ENCODE measurements at regions not wholly inside any gene's neighbourhood (a gene's known extent, or its start where the extent isn't known, plus 50 kb on each side); places are given as distances from the start of the nearest gene placed in this dataset.

GRCh38 chr13:40878823-40879222 lies 89.4 kb downstream of the SLC25A15 start:
- no peaks in the 10 kb centered on the region for H3F3A ChIP-seq (replicated peaks; ENCODE audit: low read depth)
- H3K79me2 ChIP-seq (replicated peaks; ENCODE audit: insufficient read depth), result no peaks in the 10 kb centered on the region
- no peaks in the 10 kb centered on the region for H3K4me1 ChIP-seq (ENCODE audit: insufficient read depth)
- Mint-ChIP-seq H3K4me3 (no peak overlapping the region), H3K27me3 (ENCODE audit: insufficient read depth, low read depth, poor library complexity) (peaks cover 11% of the 10 kb centered on the region), H3K27ac (no peak overlapping the region), H3K9me3 (peaks cover 58% of the 10 kb centered on the region), H3K36me3 (ENCODE audit: low read depth) (peaks cover 57% of the 10 kb centered on the region), H3K4me1 (no peaks in the 10 kb centered on the region; the same call in 2 of the 3 replicates)
- H3K4me2 ChIP-seq, result no peak overlapping the region
- H4K20me1 ChIP-seq (replicated peaks; ENCODE audit: insufficient read depth), result no peaks in the 10 kb centered on the region
- ATAC-seq (no peak), DNase-seq (ENCODE audit: low spot score) (no peak)
- no peak overlapping the region for H3K4me3 ChIP-seq
- no peaks in the 10 kb centered on the region for H3K9me2 ChIP-seq (ENCODE audit: insufficient read depth)
- no peak overlapping the region for H2AFZ ChIP-seq
- H3K36me3 ChIP-seq (ENCODE audit: insufficient read depth), result no peaks in the 10 kb centered on the region
- no peak overlapping the region for H3K27ac ChIP-seq (ENCODE audit: low read depth)
- H3K27me3 ChIP-seq (ENCODE audit: insufficient read depth), result no peaks in the 10 kb centered on the region
- TF ChIP-seq EZH2 (IDR thresholded peaks at IDR 0.05; ENCODE audit: low read depth, unreplicated experiment) (no peak), REST (IDR thresholded peaks at IDR 0.05; ENCODE audit: unreplicated experiment) (no peak), STAT1 (IDR thresholded peaks at IDR 0.05; ENCODE audit: unreplicated experiment) (no peak), NANOG (IDR thresholded peaks at IDR 0.05; ENCODE audit: borderline replicate concordance) (no peak), JUNB (IDR thresholded peaks at IDR 0.05; ENCODE audit: unreplicated experiment) (no peak)
- TF ChIP-seq, protein P1, sequence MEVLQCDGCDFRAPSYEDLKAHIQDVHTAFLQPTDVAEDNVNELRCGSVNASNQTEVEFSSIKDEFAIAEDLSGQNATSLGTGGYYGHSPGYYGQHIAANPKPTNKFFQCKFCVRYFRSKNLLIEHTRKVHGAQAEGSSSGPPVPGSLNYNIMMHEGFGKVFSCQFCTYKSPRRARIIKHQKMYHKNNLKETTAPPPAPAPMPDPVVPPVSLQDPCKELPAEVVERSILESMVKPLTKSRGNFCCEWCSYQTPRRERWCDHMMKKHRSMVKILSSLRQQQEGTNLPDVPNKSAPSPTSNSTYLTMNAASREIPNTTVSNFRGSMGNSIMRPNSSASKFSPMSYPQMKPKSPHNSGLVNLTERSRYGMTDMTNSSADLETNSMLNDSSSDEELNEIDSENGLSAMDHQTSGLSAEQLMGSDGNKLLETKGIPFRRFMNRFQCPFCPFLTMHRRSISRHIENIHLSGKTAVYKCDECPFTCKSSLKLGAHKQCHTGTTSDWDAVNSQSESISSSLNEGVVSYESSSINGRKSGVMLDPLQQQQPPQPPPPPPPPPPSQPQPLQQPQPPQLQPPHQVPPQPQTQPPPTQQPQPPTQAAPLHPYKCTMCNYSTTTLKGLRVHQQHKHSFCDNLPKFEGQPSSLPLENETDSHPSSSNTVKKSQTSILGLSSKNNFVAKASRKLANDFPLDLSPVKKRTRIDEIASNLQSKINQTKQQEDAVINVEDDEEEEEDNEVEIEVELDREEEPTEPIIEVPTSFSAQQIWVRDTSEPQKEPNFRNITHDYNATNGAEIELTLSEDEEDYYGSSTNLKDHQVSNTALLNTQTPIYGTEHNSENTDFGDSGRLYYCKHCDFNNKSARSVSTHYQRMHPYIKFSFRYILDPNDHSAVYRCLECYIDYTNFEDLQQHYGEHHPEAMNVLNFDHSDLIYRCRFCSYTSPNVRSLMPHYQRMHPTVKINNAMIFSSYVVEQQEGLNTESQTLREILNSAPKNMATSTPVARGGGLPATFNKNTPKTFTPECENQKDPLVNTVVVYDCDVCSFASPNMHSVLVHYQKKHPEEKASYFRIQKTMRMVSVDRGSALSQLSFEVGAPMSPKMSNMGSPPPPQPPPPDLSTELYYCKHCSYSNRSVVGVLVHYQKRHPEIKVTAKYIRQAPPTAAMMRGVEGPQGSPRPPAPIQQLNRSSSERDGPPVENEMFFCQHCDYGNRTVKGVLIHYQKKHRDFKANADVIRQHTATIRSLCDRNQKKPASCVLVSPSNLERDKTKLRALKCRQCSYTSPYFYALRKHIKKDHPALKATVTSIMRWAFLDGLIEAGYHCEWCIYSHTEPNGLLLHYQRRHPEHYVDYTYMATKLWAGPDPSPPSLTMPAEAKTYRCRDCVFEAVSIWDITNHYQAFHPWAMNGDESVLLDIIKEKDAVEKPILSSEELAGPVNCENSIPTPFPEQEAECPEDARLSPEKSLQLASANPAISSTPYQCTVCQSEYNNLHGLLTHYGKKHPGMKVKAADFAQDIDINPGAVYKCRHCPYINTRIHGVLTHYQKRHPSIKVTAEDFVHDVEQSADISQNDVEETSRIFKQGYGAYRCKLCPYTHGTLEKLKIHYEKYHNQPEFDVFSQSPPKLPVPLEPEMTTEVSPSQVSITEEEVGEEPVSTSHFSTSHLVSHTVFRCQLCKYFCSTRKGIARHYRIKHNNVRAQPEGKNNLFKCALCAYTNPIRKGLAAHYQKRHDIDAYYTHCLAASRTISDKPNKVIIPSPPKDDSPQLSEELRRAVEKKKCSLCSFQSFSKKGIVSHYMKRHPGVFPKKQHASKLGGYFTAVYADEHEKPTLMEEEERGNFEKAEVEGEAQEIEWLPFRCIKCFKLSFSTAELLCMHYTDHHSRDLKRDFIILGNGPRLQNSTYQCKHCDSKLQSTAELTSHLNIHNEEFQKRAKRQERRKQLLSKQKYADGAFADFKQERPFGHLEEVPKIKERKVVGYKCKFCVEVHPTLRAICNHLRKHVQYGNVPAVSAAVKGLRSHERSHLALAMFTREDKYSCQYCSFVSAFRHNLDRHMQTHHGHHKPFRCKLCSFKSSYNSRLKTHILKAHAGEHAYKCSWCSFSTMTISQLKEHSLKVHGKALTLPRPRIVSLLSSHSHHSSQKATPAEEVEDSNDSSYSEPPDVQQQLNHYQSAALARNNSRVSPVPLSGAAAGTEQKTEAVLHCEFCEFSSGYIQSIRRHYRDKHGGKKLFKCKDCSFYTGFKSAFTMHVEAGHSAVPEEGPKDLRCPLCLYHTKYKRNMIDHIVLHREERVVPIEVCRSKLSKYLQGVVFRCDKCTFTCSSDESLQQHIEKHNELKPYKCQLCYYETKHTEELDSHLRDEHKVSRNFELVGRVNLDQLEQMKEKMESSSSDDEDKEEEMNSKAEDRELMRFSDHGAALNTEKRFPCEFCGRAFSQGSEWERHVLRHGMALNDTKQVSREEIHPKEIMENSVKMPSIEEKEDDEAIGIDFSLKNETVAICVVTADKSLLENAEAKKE (CRISPR knock-in tag; IDR thresholded peaks at IDR 0.05), result no peak
